ENCODE measurements at regions not wholly inside any gene's neighbourhood (a gene's known extent, or its start where the extent isn't known, plus 50 kb on each side); places are given as distances from the start of the nearest gene placed in this dataset.

- no peak overlapping the region for H3K27ac ChIP-seq (ENCODE audit: insufficient read depth in 1 of 2, low read depth in 1 of 2, low read length in 2 of 2, poor library complexity in 1 of 2, severe bottlenecking in 2 of 2)
Measured at GRCh38 chr6:14709066-14709670, 536.7 kb upstream of the JARID2 start.

GRCh38 chr6:14709900-14710299, 536.0 kb upstream of the JARID2 start:
- H3K27ac ChIP-seq (ENCODE audit: insufficient read depth in 1 of 2, low read depth in 1 of 2, low read length in 2 of 2, poor library complexity in 1 of 2, severe bottlenecking in 2 of 2), result no peak overlapping the region
- POLR2A ChIA-PET, result interaction anchor here (1.0 kb wide), 1 partner anchor 498 kb away, joined by 3 read pairs; no protein-coding TSS in a partner anchor
- no CpG with 5 or more reads among the region's 4 CpGs for WGBS (ENCODE audit: insufficient coverage)
- CTCF ChIA-PET, result no interaction called here
- no peaks in the 10 kb centered on the region for H3K36me3 ChIP-seq (ENCODE audit: control insufficient read depth in 4 of 4, insufficient read depth in 4 of 4, low read length in 3 of 4)
- H3K9me3 ChIP-seq (ENCODE audit: control extremely low read depth in 1 of 5, control insufficient read depth in 4 of 5, insufficient read depth in 2 of 5, low read depth in 1 of 5, low read length in 4 of 5), result peaks cover 0 to 4% (median 0%) of the 10 kb centered on the region in 5 experiments
- no peak for DNase-seq
- H3K27me3 ChIP-seq (replicated peaks in 2 of 5; ENCODE audit: control insufficient read depth in 4 of 5, insufficient read depth in 5 of 5, low read length in 4 of 5), result no peaks in the 10 kb centered on the region
- H3K4me3 ChIP-seq (ENCODE audit: control insufficient read depth in 1 of 7, extremely low read depth in 1 of 7, insufficient read depth in 4 of 7, low read depth in 2 of 7, low read length in 6 of 7), result no peak overlapping the region
- peaks cover 5 to 9% (median 8%) of the 10 kb centered on the region in 4 experiments for H3K4me1 ChIP-seq (ENCODE audit: control extremely low read depth in 1 of 4, control insufficient read depth in 4 of 4, insufficient read depth in 4 of 4, low read length in 3 of 4)

More at GRCh38 chr6:14709066-14709670, 536.7 kb upstream of the JARID2 start:
- ChIA-PET POLR2A (interaction anchor here (1.0 kb wide), 1 partner anchor 497 kb away, joined by 3 read pairs; no protein-coding TSS in a partner anchor), CTCF (no interaction called here)
- peaks cover 0 to 4% (median 0%) of the 10 kb centered on the region in 5 experiments for H3K9me3 ChIP-seq (ENCODE audit: control extremely low read depth in 1 of 5, control insufficient read depth in 4 of 5, insufficient read depth in 2 of 5, low read depth in 1 of 5, low read length in 4 of 5)
- 99% methylated on average over 12 of the region's 12 CpGs for WGBS (ENCODE audit: insufficient coverage)
- no peaks in the 10 kb centered on the region for H3K36me3 ChIP-seq (ENCODE audit: control insufficient read depth in 4 of 4, insufficient read depth in 4 of 4, low read length in 3 of 4)
- DNase-seq, result no peak
- H3K27me3 ChIP-seq (replicated peaks in 2 of 5; ENCODE audit: control insufficient read depth in 4 of 5, insufficient read depth in 5 of 5, low read length in 4 of 5), result no peaks in the 10 kb centered on the region
- H3K4me3 ChIP-seq (ENCODE audit: control insufficient read depth in 1 of 7, extremely low read depth in 1 of 7, insufficient read depth in 4 of 7, low read depth in 2 of 7, low read length in 6 of 7), result no peak overlapping the region
- peaks cover 5 to 14% (median 8%) of the 10 kb centered on the region in 4 experiments for H3K4me1 ChIP-seq (ENCODE audit: control extremely low read depth in 1 of 4, control insufficient read depth in 4 of 4, insufficient read depth in 4 of 4, low read length in 3 of 4)

- CTCF ChIA-PET, result no interaction called here
Measured at GRCh38 chr6:14710421-14710820, 535.4 kb upstream of the JARID2 start.

GRCh38 chr6:14711056-14711703, 534.7 kb upstream of the JARID2 start:
- Histone ChIP-seq H3K36me3 (ENCODE audit: control insufficient read depth in 4 of 4, insufficient read depth in 4 of 4, low read length in 3 of 4) (no peaks in the 10 kb centered on the region), H3K27ac (ENCODE audit: insufficient read depth in 1 of 2, low read depth in 1 of 2, low read length in 2 of 2, poor library complexity in 1 of 2, severe bottlenecking in 2 of 2) (peak overlapping the region in 1 of 2 experiments; percentile 43), H3K4me3 (ENCODE audit: control insufficient read depth in 1 of 7, extremely low read depth in 1 of 7, insufficient read depth in 4 of 7, low read depth in 2 of 7, low read length in 6 of 7) (no peak overlapping the region), H3K4me1 (ENCODE audit: control extremely low read depth in 1 of 4, control insufficient read depth in 4 of 4, insufficient read depth in 4 of 4, low read length in 3 of 4) (peaks cover 5 to 9% (median 8%) of the 10 kb centered on the region in 4 experiments), H3K27me3 (replicated peaks in 2 of 5; ENCODE audit: control insufficient read depth in 4 of 5, insufficient read depth in 5 of 5, low read length in 4 of 5) (no peaks in the 10 kb centered on the region), H3K9me3 (ENCODE audit: control extremely low read depth in 1 of 5, control insufficient read depth in 4 of 5, insufficient read depth in 2 of 5, low read depth in 1 of 5, low read length in 4 of 5) (peaks cover 0 to 4% (median 0%) of the 10 kb centered on the region in 5 experiments)
- CTCF ChIA-PET, result interaction anchor here (0.6 to 1.5 kb wide), 3 partner anchors 39 to 499 kb away, joined by 3 read pairs; no protein-coding TSS in a partner anchor
- peak; percentile 78 to 89 (median 87) for DNase-seq
- POLR2A ChIA-PET, result interaction anchor here (0.6 kb wide), 1 partner anchor 284 kb away, joined by 3 read pairs; no protein-coding TSS in a partner anchor
- 72% methylated on average over 3 of the region's 3 CpGs for WGBS (ENCODE audit: insufficient coverage)

More at GRCh38 chr6:14710421-14710820, 535.4 kb upstream of the JARID2 start:
- Histone ChIP-seq H3K4me1 (ENCODE audit: control extremely low read depth in 1 of 4, control insufficient read depth in 4 of 4, insufficient read depth in 4 of 4, low read length in 3 of 4) (peaks cover 5 to 9% (median 8%) of the 10 kb centered on the region in 4 experiments), H3K27me3 (replicated peaks in 2 of 5; ENCODE audit: control insufficient read depth in 4 of 5, insufficient read depth in 5 of 5, low read length in 4 of 5) (no peaks in the 10 kb centered on the region), H3K27ac (ENCODE audit: insufficient read depth in 1 of 2, low read depth in 1 of 2, low read length in 2 of 2, poor library complexity in 1 of 2, severe bottlenecking in 2 of 2) (peak overlapping the region in 1 of 2 experiments; percentile 43), H3K9me3 (ENCODE audit: control extremely low read depth in 1 of 5, control insufficient read depth in 4 of 5, insufficient read depth in 2 of 5, low read depth in 1 of 5, low read length in 4 of 5) (peaks cover 0 to 4% (median 0%) of the 10 kb centered on the region in 5 experiments), H3K4me3 (ENCODE audit: control insufficient read depth in 1 of 7, extremely low read depth in 1 of 7, insufficient read depth in 4 of 7, low read depth in 2 of 7, low read length in 6 of 7) (no peak overlapping the region), H3K36me3 (ENCODE audit: control insufficient read depth in 4 of 4, insufficient read depth in 4 of 4, low read length in 3 of 4) (no peaks in the 10 kb centered on the region)
- POLR2A ChIA-PET, result interaction anchor here (1.0 kb wide), 1 partner anchor 499 kb away, joined by 3 read pairs; no protein-coding TSS in a partner anchor
- WGBS (ENCODE audit: insufficient coverage), result 96% methylated on average over 5 of the region's 5 CpGs
- DNase-seq, result no peak

- H3K27ac ChIP-seq (ENCODE audit: insufficient read depth in 1 of 2, low read depth in 1 of 2, low read length in 2 of 2, poor library complexity in 1 of 2, severe bottlenecking in 2 of 2), result no peak overlapping the region
- ChIA-PET POLR2A (no interaction called here), CTCF (interaction anchor here (1.1 to 1.5 kb wide), 2 partner anchors 40 to 500 kb away, joined by 3 read pairs; no protein-coding TSS in a partner anchor)
- peaks cover 0 to 4% (median 0%) of the 10 kb centered on the region in 5 experiments for H3K9me3 ChIP-seq (ENCODE audit: control extremely low read depth in 1 of 5, control insufficient read depth in 4 of 5, insufficient read depth in 2 of 5, low read depth in 1 of 5, low read length in 4 of 5)
- H3K27me3 ChIP-seq (replicated peaks in 2 of 5; ENCODE audit: control insufficient read depth in 4 of 5, insufficient read depth in 5 of 5, low read length in 4 of 5), result no peaks in the 10 kb centered on the region
- no peaks in the 10 kb centered on the region for H3K36me3 ChIP-seq (ENCODE audit: control insufficient read depth in 4 of 4, insufficient read depth in 4 of 4, low read length in 3 of 4)
- 94% methylated on average over 3 of the region's 7 CpGs for WGBS (ENCODE audit: insufficient coverage)
- no peak overlapping the region for H3K4me3 ChIP-seq (ENCODE audit: control insufficient read depth in 1 of 7, extremely low read depth in 1 of 7, insufficient read depth in 4 of 7, low read depth in 2 of 7, low read length in 6 of 7)
- no peak for DNase-seq
- peaks cover 5 to 9% (median 7%) of the 10 kb centered on the region in 4 experiments for H3K4me1 ChIP-seq (ENCODE audit: control extremely low read depth in 1 of 4, control insufficient read depth in 4 of 4, insufficient read depth in 4 of 4, low read length in 3 of 4)
Measured at GRCh38 chr6:14711704-14712379, 534.0 kb upstream of the JARID2 start.

GRCh38 chr6:14713008-14713960, 532.6 kb upstream of the JARID2 start:
- DNase-seq, result no peak
- Histone ChIP-seq H3K27ac (ENCODE audit: insufficient read depth in 1 of 2, low read depth in 1 of 2, low read length in 2 of 2, poor library complexity in 1 of 2, severe bottlenecking in 2 of 2) (no peak overlapping the region), H3K36me3 (ENCODE audit: control insufficient read depth in 4 of 4, insufficient read depth in 4 of 4, low read length in 3 of 4) (no peaks in the 10 kb centered on the region), H3K27me3 (replicated peaks in 2 of 5; ENCODE audit: control insufficient read depth in 4 of 5, insufficient read depth in 5 of 5, low read length in 4 of 5) (no peaks in the 10 kb centered on the region), H3K4me3 (ENCODE audit: control insufficient read depth in 1 of 7, extremely low read depth in 1 of 7, insufficient read depth in 4 of 7, low read depth in 2 of 7, low read length in 6 of 7) (no peak overlapping the region), H3K9me3 (ENCODE audit: control extremely low read depth in 1 of 5, control insufficient read depth in 4 of 5, insufficient read depth in 2 of 5, low read depth in 1 of 5, low read length in 4 of 5) (peaks cover 0 to 4% (median 0%) of the 10 kb centered on the region in 5 experiments), H3K4me1 (ENCODE audit: control extremely low read depth in 1 of 4, control insufficient read depth in 4 of 4, insufficient read depth in 4 of 4, low read length in 3 of 4) (peaks cover 2 to 12% (median 8%) of the 10 kb centered on the region in 4 experiments)
- CTCF ChIA-PET, result interaction anchor here (1.0 kb wide), 1 partner anchor 11 kb away, joined by 3 read pairs; no protein-coding TSS in a partner anchor
- POLR2A ChIA-PET, result no interaction called here
- 99% methylated on average over 13 of the region's 15 CpGs for WGBS (ENCODE audit: insufficient coverage)

Data from common myeloid progenitor, CD34-positive (primary cell).